ENCODE measurements at regions not wholly inside any gene's neighbourhood (a gene's known extent, or its start where the extent isn't known, plus 50 kb on each side); places are given as distances from the start of the nearest gene placed in this dataset.

DNA sequence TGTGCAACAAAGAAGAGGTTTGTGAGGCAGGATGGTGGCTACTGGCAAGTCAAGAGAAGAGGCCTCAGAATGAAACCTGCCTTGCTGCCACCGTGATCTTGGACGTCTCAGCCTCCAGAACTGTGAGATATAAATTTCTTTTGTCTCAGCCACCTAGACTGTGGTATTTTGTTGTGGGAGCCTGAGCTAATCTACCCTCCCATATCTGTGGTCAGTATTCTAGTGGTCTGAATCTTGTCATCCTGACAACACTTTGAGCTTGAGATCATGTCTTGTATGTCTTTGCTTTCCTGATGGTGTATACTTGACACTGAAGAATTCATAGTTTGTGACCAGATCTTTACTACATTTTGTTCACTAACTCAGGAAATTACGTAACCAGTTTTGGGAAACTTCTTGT is 240.6 kb upstream of the GOLIM4 start:
- Histone ChIP-seq H3K36me3 (ENCODE audit: low read depth, missing control alignments) (no peaks in the 10 kb centered on the region), H3K4me3 (no peak overlapping the region), H3K27ac (no peak overlapping the region), H3K27me3 (no peaks in the 10 kb centered on the region), H3K9me3 (no peaks in the 10 kb centered on the region), H3K4me1 (no peaks in the 10 kb centered on the region)
- TF ChIP-seq, protein P1, sequence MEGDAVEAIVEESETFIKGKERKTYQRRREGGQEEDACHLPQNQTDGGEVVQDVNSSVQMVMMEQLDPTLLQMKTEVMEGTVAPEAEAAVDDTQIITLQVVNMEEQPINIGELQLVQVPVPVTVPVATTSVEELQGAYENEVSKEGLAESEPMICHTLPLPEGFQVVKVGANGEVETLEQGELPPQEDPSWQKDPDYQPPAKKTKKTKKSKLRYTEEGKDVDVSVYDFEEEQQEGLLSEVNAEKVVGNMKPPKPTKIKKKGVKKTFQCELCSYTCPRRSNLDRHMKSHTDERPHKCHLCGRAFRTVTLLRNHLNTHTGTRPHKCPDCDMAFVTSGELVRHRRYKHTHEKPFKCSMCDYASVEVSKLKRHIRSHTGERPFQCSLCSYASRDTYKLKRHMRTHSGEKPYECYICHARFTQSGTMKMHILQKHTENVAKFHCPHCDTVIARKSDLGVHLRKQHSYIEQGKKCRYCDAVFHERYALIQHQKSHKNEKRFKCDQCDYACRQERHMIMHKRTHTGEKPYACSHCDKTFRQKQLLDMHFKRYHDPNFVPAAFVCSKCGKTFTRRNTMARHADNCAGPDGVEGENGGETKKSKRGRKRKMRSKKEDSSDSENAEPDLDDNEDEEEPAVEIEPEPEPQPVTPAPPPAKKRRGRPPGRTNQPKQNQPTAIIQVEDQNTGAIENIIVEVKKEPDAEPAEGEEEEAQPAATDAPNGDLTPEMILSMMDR (IDR thresholded peaks at IDR 0.05): no peak
- TF ChIP-seq POLR2A (IDR thresholded peaks at IDR 0.05): no peak
- WGBS, 2 donors: 75 to 80% methylated on average over 3 of the region's 3 CpGs
- intact Hi-C loops (cut with DNase I; ENCODE audit: low total_unique reads): no loop called here
- DNase-seq: no peak

DNA sequence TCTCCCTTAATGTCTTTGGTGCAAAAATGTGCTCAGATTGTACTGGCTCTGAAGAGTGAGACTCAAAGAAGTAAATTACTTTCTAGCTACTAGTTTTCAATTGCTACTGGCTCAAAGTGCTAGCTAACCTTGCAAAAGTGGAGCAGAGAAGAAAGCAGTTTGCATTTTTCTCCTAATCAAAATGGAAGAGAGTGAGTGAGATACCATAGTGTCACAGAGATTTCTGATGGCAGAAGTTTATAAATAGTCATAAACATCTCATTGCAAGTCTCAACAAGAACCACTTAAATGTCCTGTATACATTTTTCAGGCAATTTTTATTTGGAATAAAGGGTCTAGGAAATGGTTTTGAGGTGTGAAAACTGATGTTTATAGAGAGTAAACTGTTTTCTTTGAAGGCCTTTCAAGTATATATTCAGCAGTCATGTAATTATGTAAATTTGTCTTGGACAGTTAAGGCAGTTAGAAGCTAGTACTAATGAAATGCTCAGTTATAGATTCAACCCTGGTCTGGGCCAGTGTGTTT is 237.7 kb upstream of the GOLIM4 start:
- Histone ChIP-seq H3K4me3 (no peak overlapping the region), H3K4me1 (no peaks in the 10 kb centered on the region), H3K27me3 (no peaks in the 10 kb centered on the region), H3K9me3 (no peaks in the 10 kb centered on the region), H3K36me3 (ENCODE audit: low read depth, missing control alignments) (no peaks in the 10 kb centered on the region), H3K27ac (no peak overlapping the region)
- TF ChIP-seq POLR2A (IDR thresholded peaks at IDR 0.05): no peak
- TF ChIP-seq, protein P1 (IDR thresholded peaks at IDR 0.05): no peak
- intact Hi-C loops (cut with DNase I; ENCODE audit: low total_unique reads): no loop called here
- DNase-seq: no peak

GRCh38 chr3:168331756-168332155 is 236.0 kb upstream of the GOLIM4 start:
- TF ChIP-seq, protein P1 (IDR thresholded peaks at IDR 0.05): no peak
- no peak for TF ChIP-seq POLR2A (IDR thresholded peaks at IDR 0.05)
- Histone ChIP-seq H3K4me1 (no peaks in the 10 kb centered on the region), H3K27me3 (no peaks in the 10 kb centered on the region), H3K9me3 (no peaks in the 10 kb centered on the region), H3K4me3 (no peak overlapping the region), H3K36me3 (ENCODE audit: low read depth, missing control alignments) (no peaks in the 10 kb centered on the region), H3K27ac (no peak overlapping the region)
- no peak for DNase-seq
- intact Hi-C loops (cut with DNase I; ENCODE audit: low total_unique reads): no loop called here
- WGBS, 2 donors: 69 to 73% methylated on average over 3 of the region's 3 CpGs

DNA sequence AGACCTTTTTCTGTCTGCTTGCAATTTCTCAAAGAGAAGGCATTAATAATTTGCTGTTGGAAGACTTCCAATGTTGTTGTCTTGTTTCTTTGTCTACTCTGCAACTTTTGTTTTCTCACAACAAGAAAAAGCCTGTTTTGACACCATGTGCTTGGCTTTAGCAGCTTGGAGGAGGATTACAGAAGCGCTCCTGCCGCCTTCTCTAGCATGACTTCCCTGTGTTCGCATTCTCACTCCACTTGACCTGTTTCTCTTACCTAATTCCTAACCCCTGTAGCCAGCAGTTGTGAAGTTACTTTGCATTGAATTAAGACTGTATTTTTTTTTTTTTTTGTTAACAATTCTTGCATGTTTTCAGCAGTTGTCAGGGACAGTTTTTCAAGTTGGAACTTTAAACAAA is 235.3 kb upstream of the GOLIM4 start:
- Histone ChIP-seq H3K27me3 (no peaks in the 10 kb centered on the region), H3K4me1 (no peaks in the 10 kb centered on the region), H3K9me3 (no peaks in the 10 kb centered on the region), H3K27ac (no peak overlapping the region), H3K4me3 (no peak overlapping the region), H3K36me3 (ENCODE audit: low read depth, missing control alignments) (no peaks in the 10 kb centered on the region)
- no peak for TF ChIP-seq POLR2A (IDR thresholded peaks at IDR 0.05)
- TF ChIP-seq, protein P1 (IDR thresholded peaks at IDR 0.05): no peak
- intact Hi-C loops (cut with DNase I; ENCODE audit: low total_unique reads): no loop called here
- no peak for DNase-seq
- 92% methylated on average over 3 of the region's 3 CpGs for WGBS, 2 donors

DNA sequence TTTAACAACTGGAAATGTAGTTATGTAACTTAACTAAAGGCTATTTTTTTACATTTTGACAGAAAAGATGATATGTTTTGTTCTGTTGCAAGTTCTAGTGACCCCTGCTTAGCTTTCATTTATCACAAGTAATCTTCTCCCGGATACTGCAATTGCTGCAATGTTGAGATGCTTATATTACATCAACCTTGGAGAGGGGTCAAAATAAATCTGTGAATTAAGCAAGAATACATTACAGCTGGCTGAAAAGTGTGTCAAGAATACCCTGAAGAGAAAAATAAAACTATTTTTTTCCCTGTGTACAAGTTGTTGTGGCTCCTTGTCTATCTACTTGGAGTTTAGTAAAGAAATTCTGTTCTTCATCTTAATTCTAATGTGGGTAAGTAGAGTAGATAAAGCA is 232.1 kb upstream of the GOLIM4 start:
- TF ChIP-seq, protein P1 (IDR thresholded peaks at IDR 0.05): no peak
- no peak for TF ChIP-seq POLR2A (IDR thresholded peaks at IDR 0.05)
- Histone ChIP-seq H3K27ac (no peak overlapping the region), H3K27me3 (no peaks in the 10 kb centered on the region), H3K9me3 (no peaks in the 10 kb centered on the region), H3K4me3 (no peak overlapping the region), H3K4me1 (no peaks in the 10 kb centered on the region), H3K36me3 (ENCODE audit: low read depth, missing control alignments) (no peaks in the 10 kb centered on the region)
- no peak for DNase-seq
- intact Hi-C loops (cut with DNase I; ENCODE audit: low total_unique reads): no loop called here
- WGBS, 2 donors: 38 to 59% methylated on average over 1 of the region's 1 CpG

Measured in testis (tissue), 2 donors.